Naive thymus-derived CD4-positive, alpha-beta T cell (primary cell): ENCODE measurements at regions not wholly inside any gene's neighbourhood (a gene's known extent, or its start where the extent isn't known, plus 50 kb on each side); places are given as distances from the start of the nearest gene placed in this dataset.

Experiments
- ATAC-seq: fragments of 150-1000 bp; cut with Tn5 transposase; 2 replicates; pipeline ENCODE4 v1.10.0; 2021; ENCODE audit warnings: mild to moderate bottlenecking, moderate library complexity
- CTCF ChIA-PET: fragments of 350-600 bp; sonication (Branson Sonifier 250); formaldehyde crosslinking; loops from one replicate; lab custom pipeline; 2021; ENCODE audit warnings: antibody characterized with exemption; lab: Charles Lee
- POLR2A ChIA-PET: fragments of 350-600 bp; sonication (Branson Sonifier 250); formaldehyde crosslinking; loops from one replicate; lab custom pipeline; 2021; ENCODE audit warnings: antibody characterized with exemption, inconsistent platforms; lab: Charles Lee
- DNase-seq, 9 donors: peaks; one replicate each; pipeline versions ENCODE4 v3.0.0 to v3.0.0-alpha.2; 2020 to 2022; ENCODE audit warnings: mixed read lengths in 1 of 9
- H3K27ac ChIP-seq: one replicate; pipeline ENCODE4 v1.7.0; 2013; ENCODE audit warnings: mild to moderate bottlenecking, low read depth, low read length, moderate library complexity
- H3K27me3 ChIP-seq, 2 donors: one replicate each; pipeline ENCODE4 v1.7.0; 2013; ENCODE audit warnings: low read length in 2 of 2, mild to moderate bottlenecking in 2 of 2, moderate library complexity in 2 of 2; ENCODE audit not compliant: control insufficient read depth in 2 of 2, insufficient read depth in 2 of 2
- H3K36me3 ChIP-seq, 3 experiments: 1 replicate in 2 of 3; 2 replicates in 1 of 3; pipeline ENCODE4 v1.7.0; 2013; ENCODE audit warnings: low read length in 3 of 3, mild to moderate bottlenecking in 3 of 3, moderate library complexity in 1 of 3; ENCODE audit not compliant: insufficient read depth in 3 of 3, control insufficient read depth in 2 of 3
- H3K4me1 ChIP-seq, 2 donors: one replicate each; pipeline ENCODE4 v1.7.0; 2013; ENCODE audit warnings: low read length in 2 of 2, mild to moderate bottlenecking in 2 of 2, moderate library complexity in 1 of 2; ENCODE audit not compliant: control insufficient read depth in 2 of 2, insufficient read depth in 2 of 2
- H3K4me3 ChIP-seq: 2 replicates; pipeline ENCODE4 v1.7.0; 2013; ENCODE audit warnings: mild to moderate bottlenecking, low read length
- H3K9me3 ChIP-seq, 3 experiments: 1 replicate in 2 of 3; 2 replicates in 1 of 3; pipeline ENCODE4 v1.7.0; 2013; ENCODE audit warnings: low read length in 3 of 3; ENCODE audit not compliant: control insufficient read depth in 2 of 3
- H3K27ac Mint-ChIP-seq, 9 donors: one replicate each; pipeline ENCODE4 v1.8.0; 2020 to 2022; ENCODE audit warnings: mixed read lengths in 9 of 9, mild to moderate bottlenecking in 8 of 9, moderate library complexity in 5 of 9, inconsistent platforms in 2 of 9
- H3K27me3 Mint-ChIP-seq, 5 donors: one replicate each; pipeline ENCODE4 v1.8.0; 2021 to 2022; ENCODE audit warnings: mixed read lengths in 5 of 5, mild to moderate bottlenecking in 1 of 5
- H3K36me3 Mint-ChIP-seq, 5 donors: one replicate each; pipeline ENCODE4 v1.8.0; 2020 to 2022; ENCODE audit warnings: mixed read lengths in 5 of 5, mild to moderate bottlenecking in 3 of 5, inconsistent platforms in 1 of 5
- H3K4me1 Mint-ChIP-seq, 7 donors: one replicate each; pipeline ENCODE4 v1.8.0; 2020 to 2022; ENCODE audit warnings: mixed read lengths in 7 of 7, mild to moderate bottlenecking in 3 of 7, inconsistent platforms in 1 of 7
- H3K4me3 Mint-ChIP-seq, 10 donors: one replicate each; pipeline ENCODE4 v1.8.0; 2020 to 2022; ENCODE audit warnings: mild to moderate bottlenecking in 10 of 10, mixed read lengths in 10 of 10, moderate library complexity in 6 of 10, inconsistent platforms in 2 of 10
- H3K9me3 Mint-ChIP-seq, 11 donors: one replicate each; pipeline ENCODE4 v1.8.0; 2020 to 2022; ENCODE audit warnings: mixed read lengths in 11 of 11, mild to moderate bottlenecking in 4 of 11, inconsistent platforms in 1 of 11, moderate library complexity in 1 of 11
- intact Hi-C, 2 donors: fragments of 100-400 bp; cut with micrococcal nuclease; formaldehyde crosslinking; loops; one replicate each; pipeline ENCODE4 v1.15.1; 2023

GRCh38 chr1:115411371-115412063, 73.5 kb upstream of the NGF start:
- Histone ChIP-seq H3K9me3 (no peaks in the 10 kb centered on the region), H3K4me1 (no peaks in the 10 kb centered on the region), H3K36me3 (no peaks in the 10 kb centered on the region), H3K27me3 (no peaks in the 10 kb centered on the region), H3K4me3 (no peak overlapping the region), H3K27ac (no peak overlapping the region)
- Mint-ChIP-seq H3K27ac (no peak overlapping the region), H3K36me3 (peaks cover 0 to 3% (median 0%) of the 10 kb centered on the region in 5 donors), H3K4me1 (no peaks in the 10 kb centered on the region), H3K9me3 (peaks cover 0 to 18% (median 3%) of the 10 kb centered on the region in 11 donors), H3K4me3 (no peak overlapping the region), H3K27me3 (peaks cover 0 to 33% (median 19%) of the 10 kb centered on the region in 5 donors)
- CTCF ChIA-PET = no interaction called here
- ATAC-seq (no peak), DNase-seq (no peak)
- intact Hi-C loops = no loop called here
- POLR2A ChIA-PET = no interaction called here

DNA sequence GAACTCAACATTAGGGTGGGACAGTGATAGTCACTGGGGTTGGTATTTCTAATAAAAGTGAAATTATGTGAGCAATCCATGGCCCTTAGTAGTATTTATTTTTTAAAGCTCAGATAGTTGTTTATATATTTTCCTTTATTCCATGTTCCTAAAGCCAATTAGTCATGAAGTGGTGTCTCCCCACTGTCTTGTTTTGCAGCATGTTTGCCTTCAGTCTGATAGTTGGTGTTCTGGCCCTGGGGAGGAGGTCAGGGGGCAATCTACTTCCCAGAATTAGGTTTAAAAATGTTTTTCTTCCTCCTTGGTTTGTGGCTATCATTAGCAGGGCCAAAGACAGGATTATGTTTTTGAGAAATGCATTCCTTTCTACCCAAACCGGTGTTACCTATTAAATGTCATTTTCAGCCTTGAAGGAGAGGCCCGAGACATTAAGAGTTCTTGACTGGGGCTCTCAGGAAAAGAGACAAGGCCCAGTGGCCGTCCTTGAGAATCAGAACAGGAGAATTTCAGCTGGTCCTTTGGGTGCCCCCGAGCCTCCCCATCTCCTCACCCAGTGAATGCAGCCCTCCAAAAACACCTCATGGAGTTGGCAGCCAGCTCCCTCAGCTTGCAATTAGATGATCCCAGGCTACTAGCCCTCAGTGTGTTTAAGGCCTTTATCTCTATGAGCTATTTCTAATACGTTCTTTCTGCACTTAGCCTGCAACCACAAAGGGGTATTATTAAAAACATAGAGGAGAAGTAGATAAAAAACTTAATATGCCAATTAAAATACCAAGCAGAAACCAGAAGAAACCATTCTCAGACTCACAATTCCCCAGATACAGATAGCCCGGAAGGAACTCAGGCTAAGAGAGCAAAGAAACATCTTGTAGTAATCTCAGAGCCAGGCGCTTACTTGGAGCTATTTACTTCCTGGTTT, 71.3 kb upstream of the NGF start:
- no peaks in the 10 kb centered on the region for H3K27me3 ChIP-seq
- POLR2A ChIA-PET = no interaction called here
- no peaks in the 10 kb centered on the region for H3K4me1 ChIP-seq
- no peak overlapping the region for H3K27ac Mint-ChIP-seq
- H3K4me1 Mint-ChIP-seq = no peaks in the 10 kb centered on the region
- H3K27me3 Mint-ChIP-seq = peaks cover 0 to 28% (median 21%) of the 10 kb centered on the region in 5 donors
- no peak overlapping the region for H3K27ac ChIP-seq
- no peaks in the 10 kb centered on the region for H3K9me3 ChIP-seq
- CTCF ChIA-PET = interaction anchor here (1.5 kb wide), 1 partner anchor 60 kb away, joined by 3 read pairs; no protein-coding TSS in a partner anchor
- no peaks in the 10 kb centered on the region for H3K36me3 ChIP-seq
- intact Hi-C loops = no loop called here
- no peak for DNase-seq
- peaks cover 0 to 3% (median 0%) of the 10 kb centered on the region in 5 donors for H3K36me3 Mint-ChIP-seq
- no peak for ATAC-seq
- no peak overlapping the region for H3K4me3 ChIP-seq
- H3K9me3 Mint-ChIP-seq = peaks cover 0 to 15% (median 3%) of the 10 kb centered on the region in 11 donors
- no peak overlapping the region for H3K4me3 Mint-ChIP-seq

GRCh38 chr1:115408533-115408932, 70.5 kb upstream of the NGF start:
- no peak for ATAC-seq
- Mint-ChIP-seq H3K27me3 (peaks cover 0 to 31% (median 21%) of the 10 kb centered on the region in 5 donors), H3K4me3 (no peak overlapping the region), H3K36me3 (peaks cover 0 to 3% (median 0%) of the 10 kb centered on the region in 5 donors), H3K27ac (no peak overlapping the region), H3K4me1 (no peaks in the 10 kb centered on the region), H3K9me3 (peaks cover 0 to 15% (median 3%) of the 10 kb centered on the region in 11 donors)
- CTCF ChIA-PET = interaction anchor here (1.5 kb wide), 1 partner anchor 61 kb away, joined by 3 read pairs; no protein-coding TSS in a partner anchor
- no peaks in the 10 kb centered on the region for H3K27me3 ChIP-seq
- no peak for DNase-seq
- H3K36me3 ChIP-seq = no peaks in the 10 kb centered on the region
- no peak overlapping the region for H3K4me3 ChIP-seq
- intact Hi-C loops = no loop called here
- H3K9me3 ChIP-seq = no peaks in the 10 kb centered on the region
- no peak overlapping the region for H3K27ac ChIP-seq
- POLR2A ChIA-PET = no interaction called here
- H3K4me1 ChIP-seq = no peaks in the 10 kb centered on the region

DNA sequence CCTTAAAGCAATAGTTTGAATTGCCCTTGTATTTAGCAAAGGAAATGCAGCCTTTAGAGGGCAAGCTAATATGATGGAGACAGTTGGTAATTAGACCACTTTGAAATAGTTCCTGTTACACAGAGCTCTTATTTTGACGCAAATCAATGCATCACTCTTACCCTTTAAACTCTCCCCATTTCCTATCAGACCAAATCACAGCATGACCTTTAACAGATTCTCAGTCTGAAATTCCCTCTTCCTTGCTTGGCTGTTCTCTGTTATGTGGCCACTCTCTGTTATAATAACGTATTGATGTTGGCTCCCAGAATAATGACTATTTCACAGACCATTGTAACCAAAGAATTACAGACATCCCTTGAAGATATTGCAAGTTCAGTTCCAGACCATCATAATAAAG, 66.9 kb upstream of the NGF start:
- CTCF ChIA-PET = interaction anchor here (0.6 kb wide), 1 partner anchor 129 kb away, joined by 3 read pairs; no protein-coding TSS in a partner anchor
- no peak overlapping the region for H3K27ac ChIP-seq
- ATAC-seq (no peak), DNase-seq (no peak)
- no peaks in the 10 kb centered on the region for H3K9me3 ChIP-seq
- Mint-ChIP-seq H3K36me3 (no peaks in the 10 kb centered on the region), H3K9me3 (peaks cover 0 to 15% (median 3%) of the 10 kb centered on the region in 11 donors), H3K27me3 (peaks cover 0 to 30% (median 12%) of the 10 kb centered on the region in 5 donors), H3K4me3 (no peak overlapping the region), H3K4me1 (no peaks in the 10 kb centered on the region), H3K27ac (no peak overlapping the region)
- intact Hi-C loops = no loop called here
- H3K36me3 ChIP-seq = no peaks in the 10 kb centered on the region
- H3K4me1 ChIP-seq = no peaks in the 10 kb centered on the region
- no peaks in the 10 kb centered on the region for H3K27me3 ChIP-seq
- POLR2A ChIA-PET = interaction anchor here (0.9 kb wide), 1 partner anchor 9 kb away, joined by 4 read pairs; no protein-coding TSS in a partner anchor
- no peak overlapping the region for H3K4me3 ChIP-seq

- Mint-ChIP-seq H3K27ac (no peak overlapping the region), H3K27me3 (peaks cover 0 to 20% (median 4%) of the 10 kb centered on the region in 5 donors), H3K36me3 (no peaks in the 10 kb centered on the region), H3K4me3 (no peak overlapping the region), H3K4me1 (no peaks in the 10 kb centered on the region), H3K9me3 (peaks cover 0 to 11% (median 4%) of the 10 kb centered on the region in 11 donors)
- POLR2A ChIA-PET = no interaction called here
- Histone ChIP-seq H3K4me3 (no peak overlapping the region), H3K9me3 (no peaks in the 10 kb centered on the region), H3K4me1 (no peaks in the 10 kb centered on the region), H3K27ac (no peak overlapping the region), H3K27me3 (no peaks in the 10 kb centered on the region), H3K36me3 (no peaks in the 10 kb centered on the region)
- CTCF ChIA-PET = no interaction called here
- intact Hi-C loops = no loop called here
- DNase-seq (no peak), ATAC-seq (no peak)
These were observed 64.7 kb upstream of the NGF start for GRCh38 chr1:115402753-115403184.

GRCh38 chr1:115401676-115402075, 63.6 kb upstream of the NGF start:
- Histone ChIP-seq H3K4me3 (no peak overlapping the region), H3K36me3 (no peaks in the 10 kb centered on the region), H3K4me1 (no peaks in the 10 kb centered on the region), H3K27me3 (no peaks in the 10 kb centered on the region), H3K9me3 (no peaks in the 10 kb centered on the region), H3K27ac (no peak overlapping the region)
- ChIA-PET CTCF (no interaction called here), POLR2A (no interaction called here)
- Mint-ChIP-seq H3K27me3 (peaks cover 0 to 20% (median 0%) of the 10 kb centered on the region in 5 donors), H3K36me3 (no peaks in the 10 kb centered on the region), H3K4me3 (no peak overlapping the region), H3K9me3 (peaks cover 0 to 11% (median 3%) of the 10 kb centered on the region in 11 donors), H3K27ac (no peak overlapping the region), H3K4me1 (no peaks in the 10 kb centered on the region)
- intact Hi-C loops = no loop called here
- no peak for ATAC-seq
- DNase-seq = no peak
